ENCODE measurements at regions not wholly inside any gene's neighbourhood (a gene's known extent, or its start where the extent isn't known, plus 50 kb on each side); places are given as distances from the start of the nearest gene placed in this dataset.
"Not testable (repeated sequence)": the region's sequence is repeated elsewhere in the genome, so short reads cannot be mapped to it uniquely, and the experiment has no call there.

DNA sequence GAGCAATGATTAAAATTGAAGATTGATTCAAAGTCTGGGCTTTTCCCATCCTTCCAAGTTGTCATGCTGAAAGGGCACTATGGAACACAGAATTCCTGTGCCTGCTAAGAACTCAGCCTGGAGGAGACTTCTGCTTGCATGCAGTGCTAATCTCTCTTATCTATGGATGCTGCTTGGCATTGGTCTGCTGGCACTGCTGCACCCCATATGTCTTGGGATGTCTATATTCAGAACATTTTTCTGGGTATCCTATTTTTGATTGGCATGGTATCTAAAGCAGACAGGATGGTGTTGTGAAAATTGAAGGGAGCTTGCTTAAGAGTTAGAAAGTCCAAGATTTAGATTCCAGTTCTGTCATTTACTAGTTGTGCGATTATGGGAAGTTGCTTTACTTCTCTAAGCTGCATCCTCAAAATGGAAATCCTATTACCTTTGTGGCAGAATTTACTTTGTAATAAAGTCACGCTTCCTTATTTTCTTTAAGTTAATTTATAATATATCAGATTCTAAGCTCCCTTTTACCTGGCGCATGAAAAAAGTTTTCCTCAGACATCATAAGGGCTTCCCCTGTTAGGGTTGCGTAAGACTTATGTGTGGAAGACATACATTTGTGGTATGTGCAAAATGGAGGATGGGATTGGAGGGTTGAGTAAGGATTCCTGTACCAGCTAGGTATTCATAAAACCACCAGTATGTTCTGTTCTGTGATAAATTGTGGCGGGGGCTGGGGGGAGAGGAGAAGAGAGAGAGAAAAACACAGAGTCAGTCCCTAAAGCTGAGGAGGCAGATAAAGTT, 254.0 kb downstream of the DMAC1 start:
- no peak for DNase-seq (ENCODE audit: low read depth)

- no peak for DNase-seq (ENCODE audit: low read depth)
These were observed 256.9 kb downstream of the DMAC1 start for GRCh38 chr9:7542693-7543092.

GRCh38 chr9:7542126-7542525, 257.5 kb downstream of the DMAC1 start:
- DNase-seq (ENCODE audit: low read depth): no peak

DNA sequence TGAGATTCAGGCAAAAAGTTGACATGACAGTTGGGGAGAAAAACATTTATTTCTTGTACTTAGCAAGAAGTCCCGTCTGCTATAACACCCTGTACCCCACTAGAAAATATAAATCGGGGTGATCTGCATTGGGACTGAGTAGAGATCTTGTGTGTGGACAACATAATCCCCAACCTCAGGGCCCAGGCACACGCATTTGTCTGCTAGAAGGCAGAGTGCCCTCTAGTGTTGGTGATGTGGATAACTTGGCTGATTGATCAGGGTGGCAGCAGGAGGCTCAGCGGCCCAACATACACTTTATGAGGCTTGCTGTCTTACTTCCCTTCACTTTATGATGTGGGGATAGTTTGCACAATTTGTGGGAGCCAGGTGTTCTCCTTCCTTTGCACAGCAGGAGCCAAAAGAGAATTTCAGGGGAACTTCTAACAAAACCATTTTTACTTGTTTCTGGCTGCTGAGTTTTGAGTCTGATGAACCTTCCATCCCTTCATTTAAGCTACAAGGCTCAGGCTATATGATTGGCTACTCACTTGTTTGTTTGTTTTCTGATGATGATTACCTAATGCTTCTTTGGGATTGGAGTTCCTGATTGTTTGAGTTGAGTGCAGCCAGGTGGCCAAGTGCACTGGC, 263.2 kb downstream of the DMAC1 start:
- peak; percentile 41 for DNase-seq (ENCODE audit: low read depth)

GRCh38 chr9:7534211-7534935, 265.2 kb downstream of the DMAC1 start:
- no peak for DNase-seq (ENCODE audit: low read depth)

DNA sequence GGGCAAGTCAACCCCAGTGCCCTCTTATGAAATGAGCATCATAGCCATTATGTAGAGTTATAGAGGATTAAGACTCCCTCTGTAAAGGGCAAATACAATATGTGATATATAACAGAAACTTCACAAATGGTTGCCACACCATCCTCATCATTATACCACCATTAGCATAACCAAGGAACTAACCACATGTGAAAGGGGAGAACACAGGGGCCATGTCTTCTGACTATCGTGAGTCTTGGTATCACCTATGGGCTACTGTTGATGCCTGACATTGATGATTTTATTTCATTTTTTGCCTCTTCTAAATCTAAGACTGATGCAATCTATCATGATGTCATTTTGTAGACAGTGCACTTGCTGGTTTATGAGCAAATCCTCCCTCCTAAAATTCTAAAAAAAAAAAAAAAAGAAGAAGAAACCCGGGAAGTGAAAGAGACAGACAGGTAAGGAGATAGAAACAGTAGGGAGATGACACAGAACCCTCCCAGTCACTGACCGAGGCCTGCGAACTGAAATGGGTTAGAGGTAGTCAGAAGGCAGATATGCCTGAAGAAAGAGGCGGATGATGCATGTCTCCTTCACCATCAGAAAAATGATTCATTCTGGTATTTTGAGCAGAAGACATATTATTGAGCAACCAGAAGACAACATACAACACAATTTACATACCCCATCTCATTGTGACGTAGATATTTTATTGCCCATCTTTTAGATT, 266.0 kb downstream of the DMAC1 start:
- no peak for DNase-seq (ENCODE audit: low read depth)

DNA sequence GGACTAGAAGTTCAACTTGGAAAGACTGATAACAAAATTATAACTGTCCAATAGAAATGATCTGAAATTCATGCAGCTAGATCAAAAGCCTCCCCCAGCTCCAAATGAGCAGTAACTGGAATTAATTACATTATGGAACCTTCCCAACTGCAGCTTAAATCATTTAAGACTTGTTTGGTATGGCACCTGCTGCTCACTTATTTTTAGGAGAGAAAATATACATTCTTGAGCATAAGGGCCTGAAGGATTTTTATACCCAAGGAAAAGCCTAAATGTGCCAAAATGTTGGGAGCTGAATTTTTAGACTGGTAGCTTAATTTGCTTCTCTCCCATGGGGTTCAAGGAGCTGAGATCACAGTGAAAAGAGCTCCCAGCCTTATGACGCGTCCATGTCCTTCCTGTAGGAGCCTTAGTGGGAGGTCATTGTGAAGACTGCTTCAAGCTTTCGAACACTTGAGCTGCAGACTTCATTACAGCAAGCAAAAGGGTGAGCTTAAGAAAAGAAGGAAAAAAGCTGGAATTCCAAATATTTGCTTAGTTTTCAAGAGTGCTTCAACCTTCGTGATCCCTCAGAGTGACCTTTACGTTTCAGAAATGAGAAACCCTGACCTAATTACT, 276.0 kb downstream of the DMAC1 start:
- DNase-seq (ENCODE audit: low read depth): no peak

GRCh38 chr9:7520396-7520795, 279.2 kb downstream of the DMAC1 start:
- no peak for DNase-seq (ENCODE audit: low read depth)

GRCh38 chr9:7516376-7516775, 283.2 kb downstream of the DMAC1 start:
- DNase-seq (ENCODE audit: low read depth): no peak

GRCh38 chr9:7510199-7510598, 289.4 kb downstream of the DMAC1 start:
- DNase-seq (ENCODE audit: low read depth): peak; percentile 17

DNA sequence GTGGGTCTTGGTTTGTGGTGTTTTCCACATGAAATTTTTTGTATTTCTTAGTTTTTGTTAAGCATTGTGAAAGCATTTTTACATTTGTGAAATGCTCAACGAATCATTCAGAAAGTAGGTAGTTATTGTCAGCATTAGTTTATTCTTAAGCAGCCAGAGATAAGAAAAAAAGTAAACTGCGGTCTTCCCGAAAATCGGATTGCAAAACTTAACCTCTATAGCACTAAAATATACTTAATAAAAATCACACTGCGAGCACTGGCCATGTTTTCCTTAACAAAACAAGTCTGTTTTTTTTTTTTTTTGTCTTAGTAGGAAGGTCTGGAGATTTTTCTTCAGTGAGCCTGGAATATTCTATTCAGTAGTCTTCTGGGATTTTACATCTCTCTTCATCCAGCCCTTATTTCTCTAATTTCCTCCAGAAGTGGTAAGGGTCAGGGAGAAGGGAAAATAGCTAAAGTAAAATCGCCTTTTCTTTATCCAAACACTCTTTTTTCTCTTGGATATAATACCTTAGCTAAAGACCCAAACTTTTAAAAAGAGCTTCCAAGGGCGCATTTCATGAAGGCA, 289.9 kb downstream of the DMAC1 start:
- no peak for DNase-seq (ENCODE audit: low read depth)

GRCh38 chr9:7508516-7508915, 291.1 kb downstream of the DMAC1 start:
- no peak for DNase-seq (ENCODE audit: low read depth)

GRCh38 chr9:7507566-7508270, 291.9 kb downstream of the DMAC1 start:
- DNase-seq (ENCODE audit: low read depth): no peak

GRCh38 chr9:7507026-7507425, 292.6 kb downstream of the DMAC1 start:
- DNase-seq (ENCODE audit: low read depth): no peak

DNA sequence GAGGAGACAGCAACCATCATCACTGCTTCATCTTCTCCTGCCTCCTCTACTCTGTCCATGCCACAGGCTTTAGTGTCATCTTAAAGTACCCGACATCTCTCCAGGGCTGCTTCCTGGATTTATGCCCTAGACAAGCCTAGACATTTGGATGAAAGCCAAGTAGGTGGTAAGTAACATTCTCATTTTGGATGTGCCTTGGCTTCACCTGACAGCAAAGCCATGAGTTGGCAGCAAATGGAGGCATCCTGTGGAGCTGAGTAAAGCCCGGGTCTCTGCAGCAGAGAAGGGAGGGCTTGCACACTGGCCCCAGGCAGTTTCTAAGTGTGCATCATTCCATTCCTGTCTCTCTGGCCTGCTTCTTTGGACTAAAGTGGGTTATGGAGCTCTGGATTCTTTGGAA, 299.1 kb downstream of the DMAC1 start:
- DNase-seq (ENCODE audit: low read depth): no peak

- DNase-seq (ENCODE audit: low read depth): no peak
These were observed 307.9 kb downstream of the DMAC1 start for GRCh38 chr9:7491641-7492040.

GRCh38 chr9:7490317-7491108, 309.1 kb downstream of the DMAC1 start:
- DNase-seq (ENCODE audit: low read depth): no peak

DNA sequence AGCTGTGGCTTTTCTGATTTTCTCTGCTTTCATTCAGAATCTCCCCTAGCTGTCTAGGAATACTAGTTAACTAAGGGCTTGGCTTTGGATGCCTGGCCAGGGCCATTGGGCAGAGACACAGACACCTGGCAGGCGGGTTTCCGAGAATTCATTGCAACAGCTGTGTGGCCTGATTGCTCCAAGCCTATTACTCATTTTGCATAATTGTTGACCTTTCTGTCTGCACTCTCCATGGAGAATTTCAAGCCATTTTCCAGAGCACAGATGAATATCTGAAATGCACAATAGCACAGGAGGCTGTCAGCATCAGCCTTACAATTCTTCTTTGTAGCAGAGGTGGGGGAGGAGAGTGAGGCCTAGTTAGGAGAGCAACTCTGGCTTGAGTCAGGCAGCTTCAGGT, 310.5 kb downstream of the DMAC1 start:
- no peak for DNase-seq (ENCODE audit: low read depth)

- not testable (repeated sequence) for DNase-seq (ENCODE audit: low read depth)
These were observed 315.6 kb downstream of the DMAC1 start for GRCh38 chr9:7484014-7484413.

DNA sequence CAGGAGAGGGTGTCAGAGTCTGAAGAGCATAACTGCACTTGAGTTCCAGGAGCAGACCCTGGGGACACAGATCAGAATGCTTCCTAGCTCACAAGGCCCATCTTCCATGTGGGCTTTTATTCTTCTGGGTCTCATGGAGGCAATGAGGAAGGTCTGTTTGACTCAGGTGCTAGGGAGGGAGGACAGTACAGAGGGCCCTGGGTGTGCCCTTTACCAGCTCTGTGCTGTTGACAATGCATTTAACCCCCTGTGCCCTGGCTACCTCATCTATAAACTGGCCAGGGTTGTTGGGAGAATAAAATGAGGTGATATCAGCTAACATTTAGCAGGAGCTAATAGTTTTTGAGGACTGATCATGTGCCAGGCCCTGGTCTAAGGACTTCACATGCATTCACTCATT, 318.0 kb downstream of the DMAC1 start:
- DNase-seq (ENCODE audit: low read depth): no peak
